Mammary epithelial cell (primary cell): ENCODE measurements at regions not wholly inside any gene's neighbourhood (a gene's known extent, or its start where the extent isn't known, plus 50 kb on each side); places are given as distances from the start of the nearest gene placed in this dataset.

Source experiments
- CTCF ChIP-seq, 2 donors: IDR thresholded peaks in 1 of 2; conservative IDR thresholded peaks in 1 of 2; 2 replicates each; pipeline ENCODE4 v1.5.1; 2011 to 2012; ENCODE audit warnings: inconsistent platforms in 2 of 2, low read length in 2 of 2, mild to moderate bottlenecking in 2 of 2, control low read depth in 1 of 2, low read depth in 1 of 2; ENCODE audit not compliant: insufficient read depth in 1 of 2; ENCODE audit errors: extremely low read depth in 1 of 2
- EZH2 ChIP-seq: IDR thresholded peaks from 2 replicates; pipeline ENCODE4 v1.6.1; 2012; ENCODE audit warnings: low read length, inconsistent platforms, borderline replicate concordance

GRCh38 chr2:228653884-228654283, 472.4 kb upstream of the SPHKAP start:
- TF ChIP-seq CTCF (conservative IDR thresholded peaks at IDR 0.05 in 1 of 2, IDR thresholded peaks at IDR 0.05 in 1 of 2; ENCODE audit: extremely low read depth in 1 of 2, insufficient read depth in 1 of 2, low read depth in 1 of 2, low read length in 2 of 2): no peak
- no peak for TF ChIP-seq EZH2
